ENCODE measurements at regions not wholly inside any gene's neighbourhood (a gene's known extent, or its start where the extent isn't known, plus 50 kb on each side); places are given as distances from the start of the nearest gene placed in this dataset.

DNA sequence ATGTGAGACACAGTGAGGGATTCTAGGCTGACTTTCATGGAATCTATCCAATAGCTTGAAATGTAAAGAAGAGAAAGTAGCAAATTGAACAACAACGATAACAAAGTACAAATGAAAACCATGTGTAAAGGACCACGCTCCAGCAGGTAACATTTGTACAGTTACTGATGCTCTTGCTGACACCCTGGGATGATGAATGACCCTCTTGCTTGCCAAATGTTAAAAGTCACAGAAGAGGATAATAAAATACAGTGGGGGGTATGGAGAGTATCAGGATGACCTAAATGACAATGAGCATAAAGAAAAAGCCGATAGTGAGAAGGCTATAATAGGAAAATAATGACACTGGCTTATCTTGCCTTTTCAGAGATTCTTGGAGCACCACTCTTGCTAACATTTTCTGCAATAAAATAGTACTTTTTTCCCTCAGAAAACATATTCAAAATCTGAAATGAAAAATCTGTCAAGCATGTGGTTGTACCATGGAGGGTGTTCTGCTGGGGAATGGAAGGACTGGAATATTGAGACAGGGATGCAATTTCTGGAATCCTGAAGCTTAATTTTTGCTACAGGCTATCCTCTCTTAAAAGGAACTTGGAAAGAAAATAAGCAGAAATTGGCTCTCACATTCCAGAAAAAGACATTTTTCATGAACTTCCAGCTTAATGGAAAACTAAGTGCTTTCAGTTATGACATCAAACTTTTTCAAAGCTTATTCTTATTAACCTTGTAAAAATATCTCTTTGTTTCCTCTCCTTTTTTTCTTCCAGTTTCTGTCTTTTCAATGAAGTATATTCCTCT is 303.2 kb upstream of the GHITM start:
- Histone ChIP-seq H3K27me3 (ENCODE audit: low read length) (no peaks in the 10 kb centered on the region), H2AFZ (ENCODE audit: low read length) (no peak overlapping the region), H3K4me3 (ENCODE audit: low read length) (no peak overlapping the region), H3K36me3 (ENCODE audit: low read depth, low read length) (no peaks in the 10 kb centered on the region), H3F3A (ENCODE audit: low read length, unreplicated experiment) (no peaks in the 10 kb centered on the region), H3K9ac (ENCODE audit: low read length) (no peak overlapping the region), H3K4me2 (ENCODE audit: low read length) (no peak overlapping the region), H4K20me1 (ENCODE audit: low read length) (no peaks in the 10 kb centered on the region), H3K9me3 (ENCODE audit: low read length) (no peaks in the 10 kb centered on the region), H3K79me2 (ENCODE audit: low read length) (no peaks in the 10 kb centered on the region), H3K4me1 (ENCODE audit: insufficient read depth, low read length) (no peaks in the 10 kb centered on the region), H3K9me2 (replicated peaks; ENCODE audit: low read length) (no peaks in the 10 kb centered on the region), H3K27ac (ENCODE audit: low read length) (no peak overlapping the region)
- no TSS peak for BruUV-seq (replicated peaks)
- TF ChIP-seq CTCF (conservative IDR thresholded peaks at IDR 0.05; ENCODE audit: low read depth, low read length) (no peak), EZH2 (IDR thresholded peaks at IDR 0.05; ENCODE audit: low read length, unreplicated experiment) (no peak), EZH2phosphoT487 (IDR thresholded peaks at IDR 0.05; ENCODE audit: borderline replicate concordance, low read length) (no peak)
- ChIA-PET CTCF (no interaction called here), POLR2A (ENCODE audit: unreplicated experiment) (no interaction called here)
- ATAC-seq = no peak
- intact Hi-C loops (cut with micrococcal nuclease) = no loop called here
- no peak for DNase-seq

DNA sequence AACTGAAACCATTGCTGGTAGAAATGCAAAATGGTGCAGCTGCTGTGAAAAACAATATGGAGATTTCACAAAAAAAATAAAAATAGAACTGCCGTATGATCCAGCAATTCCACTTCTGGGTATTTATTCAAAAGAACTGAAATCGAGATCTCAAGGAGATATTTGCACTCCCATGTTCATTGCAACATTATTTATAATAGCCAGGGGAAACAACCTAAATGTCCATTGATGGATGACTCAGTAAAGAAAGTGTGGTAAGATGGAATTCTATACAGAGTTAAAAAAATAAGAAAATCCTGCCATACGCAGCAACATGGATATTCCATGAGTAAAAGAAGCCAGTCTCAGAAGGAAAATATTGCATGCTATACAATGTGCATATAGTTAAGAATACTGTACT is 290.6 kb upstream of the GHITM start:
- Histone ChIP-seq H3K9me3 (ENCODE audit: low read length) (no peaks in the 10 kb centered on the region), H3K4me3 (ENCODE audit: low read length) (no peak overlapping the region), H4K20me1 (ENCODE audit: low read length) (no peaks in the 10 kb centered on the region), H3F3A (ENCODE audit: low read length, unreplicated experiment) (no peaks in the 10 kb centered on the region), H3K79me2 (ENCODE audit: low read length) (no peaks in the 10 kb centered on the region), H3K36me3 (ENCODE audit: low read depth, low read length) (no peaks in the 10 kb centered on the region), H3K4me1 (ENCODE audit: insufficient read depth, low read length) (no peaks in the 10 kb centered on the region), H2AFZ (ENCODE audit: low read length) (no peak overlapping the region), H3K9me2 (replicated peaks; ENCODE audit: low read length) (no peaks in the 10 kb centered on the region), H3K9ac (ENCODE audit: low read length) (no peak overlapping the region), H3K27me3 (ENCODE audit: low read length) (no peaks in the 10 kb centered on the region), H3K4me2 (ENCODE audit: low read length) (no peak overlapping the region), H3K27ac (ENCODE audit: low read length) (no peak overlapping the region)
- BruUV-seq (replicated peaks) = no TSS peak
- DNase-seq = no peak
- intact Hi-C loops (cut with micrococcal nuclease) = no loop called here
- ATAC-seq = no peak
- POLR2A ChIA-PET (ENCODE audit: unreplicated experiment) = no interaction called here
- CTCF ChIA-PET = no interaction called here
- TF ChIP-seq EZH2phosphoT487 (IDR thresholded peaks at IDR 0.05; ENCODE audit: borderline replicate concordance, low read length) (no peak), EZH2 (IDR thresholded peaks at IDR 0.05; ENCODE audit: low read length, unreplicated experiment) (no peak), CTCF (conservative IDR thresholded peaks at IDR 0.05; ENCODE audit: low read depth, low read length) (no peak)

DNA sequence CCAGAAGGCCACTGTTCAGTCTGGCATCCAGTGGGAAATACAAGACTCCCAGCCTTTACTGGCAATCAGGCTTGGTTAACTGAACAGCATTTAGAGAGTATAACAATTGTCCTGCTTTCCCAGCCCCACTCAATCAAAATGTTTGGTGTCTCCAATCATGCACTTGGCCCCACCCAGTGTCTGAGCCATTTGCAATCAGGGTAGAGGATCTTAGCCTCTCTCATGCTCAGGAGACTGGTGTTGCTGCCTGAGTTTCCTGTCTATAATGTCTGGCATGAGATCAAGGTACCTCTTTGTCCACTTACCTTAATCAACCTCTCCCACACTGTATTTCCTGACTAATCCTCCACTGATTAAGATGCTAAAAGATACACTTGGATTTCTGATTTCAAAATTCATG is 290.2 kb upstream of the GHITM start:
- no peak overlapping the region for H3K4me3 ChIP-seq (ENCODE audit: low read length)
- H3K36me3 ChIP-seq (ENCODE audit: low read depth, low read length) = no peaks in the 10 kb centered on the region
- no peaks in the 10 kb centered on the region for H3K79me2 ChIP-seq (ENCODE audit: low read length)
- intact Hi-C loops (cut with micrococcal nuclease) = no loop called here
- no peak overlapping the region for H3K9ac ChIP-seq (ENCODE audit: low read length)
- H3F3A ChIP-seq (ENCODE audit: low read length, unreplicated experiment) = no peaks in the 10 kb centered on the region
- TF ChIP-seq EZH2 (IDR thresholded peaks at IDR 0.05; ENCODE audit: low read length, unreplicated experiment) (no peak), CTCF (conservative IDR thresholded peaks at IDR 0.05; ENCODE audit: low read depth, low read length) (no peak), EZH2phosphoT487 (IDR thresholded peaks at IDR 0.05; ENCODE audit: borderline replicate concordance, low read length) (no peak)
- no peaks in the 10 kb centered on the region for H4K20me1 ChIP-seq (ENCODE audit: low read length)
- no peaks in the 10 kb centered on the region for H3K9me2 ChIP-seq (replicated peaks; ENCODE audit: low read length)
- H3K27ac ChIP-seq (ENCODE audit: low read length) = no peak overlapping the region
- H3K27me3 ChIP-seq (ENCODE audit: low read length) = no peaks in the 10 kb centered on the region
- POLR2A ChIA-PET (ENCODE audit: unreplicated experiment) = no interaction called here
- H3K4me1 ChIP-seq (ENCODE audit: insufficient read depth, low read length) = no peaks in the 10 kb centered on the region
- DNase-seq = no peak
- CTCF ChIA-PET = no interaction called here
- no peak for ATAC-seq
- no TSS peak for BruUV-seq (replicated peaks)
- H2AFZ ChIP-seq (ENCODE audit: low read length) = no peak overlapping the region
- no peak overlapping the region for H3K4me2 ChIP-seq (ENCODE audit: low read length)
- H3K9me3 ChIP-seq (ENCODE audit: low read length) = no peaks in the 10 kb centered on the region

All from PC-3 (cell line).